HEK293 (cell line): ENCODE measurements at regions not wholly inside any gene's neighbourhood (a gene's known extent, or its start where the extent isn't known, plus 50 kb on each side); places are given as distances from the start of the nearest gene placed in this dataset.

Experiments
- CTCF ChIA-PET: fragments of 350-600 bp; formaldehyde crosslinking; extraction: SDS; loops from one replicate; lab custom pipeline; 2021; ENCODE audit warnings: antibody characterized with exemption; lab: Yijun Ruan, JAX
- POLR2A ChIA-PET: fragments of 300-600 bp; formaldehyde crosslinking; extraction: SDS; loops from one replicate; lab custom pipeline; 2020; ENCODE audit warnings: antibody characterized with exemption, inconsistent platforms; lab: Yijun Ruan, JAX
- H3K27ac ChIP-seq: fragments of 200-500 bp; sonication (Bioruptor generic); 2 replicates; pipeline ENCODE4 v1.5.1; 2014; ENCODE audit warnings: low read depth, low read length, control low read depth, inconsistent platforms; ENCODE audit errors: extremely low read depth
- H3K36me3 ChIP-seq, 2 experiments: fragments of 200-500 bp in 1 of 2; sonication (Bioruptor generic) in 1 of 2; 1 replicate in 1 of 2; 2 replicates in 1 of 2; pipeline ENCODE4 v1.5.1; 2014 to 2017; ENCODE audit warnings: inconsistent platforms in 2 of 2, low read length in 2 of 2; ENCODE audit not compliant: control insufficient read depth in 2 of 2, insufficient read depth in 1 of 2
- H3K4me1 ChIP-seq: fragments of 200-500 bp; sonication (Bioruptor generic); 2 replicates; pipeline ENCODE4 v1.5.1; 2014; ENCODE audit warnings: mild to moderate bottlenecking, low read length, inconsistent platforms; ENCODE audit not compliant: control insufficient read depth, insufficient read depth
- H3K4me3 ChIP-seq: 2 replicates; pipeline ENCODE4 v1.5.1; 2011; ENCODE audit warnings: low read depth, mild to moderate bottlenecking, control low read depth, low read length, moderate library complexity
- H3K9me3 ChIP-seq: fragments of 200-500 bp; sonication (Bioruptor generic); 2 replicates; pipeline ENCODE4 v1.5.1; 2014; ENCODE audit warnings: low read depth, low read length, inconsistent platforms; ENCODE audit not compliant: control insufficient read depth, insufficient read depth
- KLF17 ChIP-seq: fragments of 450-650 bp; formaldehyde crosslinking; IDR thresholded peaks from 2 replicates; pipeline ENCODE4 v1.5.1; 2016; ENCODE audit warnings: missing biosample characterization, missing genetic modification characterization
- MZF1 ChIP-seq: fragments of 450-650 bp; formaldehyde crosslinking; IDR thresholded peaks from 2 replicates; pipeline ENCODE4 v1.5.1; 2017; ENCODE audit warnings: missing biosample characterization, missing genetic modification characterization, borderline replicate concordance
- SETDB1 ChIP-seq: IDR thresholded peaks from one replicate; pipeline ENCODE4 v1.6.1; 2017; ENCODE audit warnings: mild to moderate bottlenecking, low read length, moderate library complexity, mixed read lengths; ENCODE audit not compliant: insufficient read length
- WT1 ChIP-seq: fragments of 450-650 bp; formaldehyde crosslinking; IDR thresholded peaks from 2 replicates; pipeline ENCODE4 v1.5.1; 2016; ENCODE audit warnings: missing biosample characterization, missing genetic modification characterization
- ZBTB20 ChIP-seq: fragments of 450-650 bp; formaldehyde crosslinking; IDR thresholded peaks from 2 replicates; pipeline ENCODE4 v1.5.1; 2016; ENCODE audit warnings: missing biosample characterization, missing genetic modification characterization
- ZBTB44 ChIP-seq: fragments of 450-650 bp; IDR thresholded peaks from 2 replicates; pipeline ENCODE4 v1.5.1; 2018; ENCODE audit warnings: missing biosample characterization, mild to moderate bottlenecking, missing genetic modification characterization
- ZFP3 ChIP-seq: fragments of 450-650 bp; formaldehyde crosslinking; IDR thresholded peaks from 2 replicates; pipeline ENCODE4 v1.5.1; 2016; ENCODE audit warnings: low read depth, missing biosample characterization, missing genetic modification characterization
- ZFP41 ChIP-seq: fragments of 450-650 bp; formaldehyde crosslinking; IDR thresholded peaks from 2 replicates; pipeline ENCODE4 v1.5.1; 2016; ENCODE audit warnings: missing biosample characterization, missing genetic modification characterization, borderline replicate concordance
- ZNF155 ChIP-seq: fragments of 450-650 bp; formaldehyde crosslinking; IDR thresholded peaks from 2 replicates; pipeline ENCODE4 v1.5.1; 2016; ENCODE audit warnings: missing biosample characterization, missing genetic modification characterization
- ZNF174 ChIP-seq: fragments of 450-650 bp; formaldehyde crosslinking; IDR thresholded peaks from 2 replicates; pipeline ENCODE4 v1.5.0; 2017; ENCODE audit warnings: missing biosample characterization, mild to moderate bottlenecking, missing genetic modification characterization
- ZNF184 ChIP-seq: fragments of 450-650 bp; IDR thresholded peaks from 2 replicates; pipeline ENCODE4 v1.5.1; 2018; ENCODE audit warnings: missing biosample characterization, mild to moderate bottlenecking, missing genetic modification characterization
- ZNF214 ChIP-seq: fragments of 450-650 bp; formaldehyde crosslinking; IDR thresholded peaks from 2 replicates; pipeline ENCODE4 v1.5.1; 2017; ENCODE audit warnings: missing biosample characterization, mild to moderate bottlenecking, missing genetic modification characterization, borderline replicate concordance
- ZNF24 ChIP-seq: fragments of 450-650 bp; formaldehyde crosslinking; IDR thresholded peaks from 2 replicates; pipeline ENCODE4 v1.5.1; 2016; ENCODE audit warnings: missing biosample characterization, missing genetic modification characterization
- ZNF274 ChIP-seq, 2 experiments: fragments of 200-500 bp in 1 of 2; fragments of 450-650 bp in 1 of 2; sonication (Bioruptor generic) in 1 of 2; formaldehyde crosslinking in 1 of 2; IDR thresholded peaks; 2 replicates each; pipeline versions ENCODE4 v1.5.1 to v1.6.1; 2014 to 2016; ENCODE audit warnings: borderline replicate concordance in 1 of 2, inconsistent platforms in 1 of 2, low read length in 1 of 2, missing biosample characterization in 1 of 2, missing genetic modification characterization in 1 of 2
- ZNF280D ChIP-seq: fragments of 450-650 bp; formaldehyde crosslinking; IDR thresholded peaks from 2 replicates; pipeline ENCODE4 v1.5.1; 2016; ENCODE audit warnings: missing biosample characterization, missing genetic modification characterization
- ZNF341 ChIP-seq: fragments of 450-650 bp; formaldehyde crosslinking; IDR thresholded peaks from 2 replicates; pipeline ENCODE4; 2016; ENCODE audit warnings: low read depth, missing biosample characterization, missing genetic modification characterization
- ZNF362 ChIP-seq: fragments of 450-650 bp; formaldehyde crosslinking; IDR thresholded peaks from 2 replicates; pipeline ENCODE4 v1.5.1; 2016; ENCODE audit warnings: missing biosample characterization, missing genetic modification characterization
- ZNF48 ChIP-seq: fragments of 450-650 bp; formaldehyde crosslinking; IDR thresholded peaks from 2 replicates; pipeline ENCODE4 v1.5.1; 2016; ENCODE audit warnings: missing biosample characterization, missing genetic modification characterization
- ZNF513 ChIP-seq: fragments of 450-650 bp; IDR thresholded peaks from 2 replicates; pipeline ENCODE4 v1.5.1; 2018; ENCODE audit warnings: missing biosample characterization, missing genetic modification characterization
- ZNF610 ChIP-seq: fragments of 450-650 bp; formaldehyde crosslinking; IDR thresholded peaks from 2 replicates; pipeline ENCODE4 v1.5.1; 2016; ENCODE audit warnings: missing biosample characterization, missing genetic modification characterization, borderline replicate concordance
- ZNF624 ChIP-seq: fragments of 450-650 bp; formaldehyde crosslinking; IDR thresholded peaks from 2 replicates; pipeline ENCODE4 v1.5.1; 2017; ENCODE audit warnings: missing biosample characterization, missing genetic modification characterization
- ZNF658 ChIP-seq: fragments of 450-650 bp; formaldehyde crosslinking; IDR thresholded peaks from 2 replicates; pipeline ENCODE4; 2016; ENCODE audit warnings: missing biosample characterization, missing genetic modification characterization
- ZNF670 ChIP-seq: fragments of 450-650 bp; formaldehyde crosslinking; IDR thresholded peaks from 2 replicates; pipeline ENCODE4 v1.5.1; 2016; ENCODE audit warnings: missing biosample characterization, missing genetic modification characterization, low read depth
- ZNF677 ChIP-seq: fragments of 450-650 bp; IDR thresholded peaks from 2 replicates; pipeline ENCODE4 v1.5.0; 2018; ENCODE audit warnings: missing biosample characterization, mild to moderate bottlenecking, missing genetic modification characterization, moderate library complexity
- ZNF707 ChIP-seq: fragments of 450-650 bp; formaldehyde crosslinking; IDR thresholded peaks from 2 replicates; pipeline ENCODE4 v1.5.1; 2016; ENCODE audit warnings: missing biosample characterization, missing genetic modification characterization
- ZSCAN23 ChIP-seq: fragments of 450-650 bp; formaldehyde crosslinking; IDR thresholded peaks from 2 replicates; pipeline ENCODE4 v1.5.1; 2016; ENCODE audit warnings: missing biosample characterization, missing genetic modification characterization
- ZSCAN30 ChIP-seq: fragments of 450-650 bp; IDR thresholded peaks from 2 replicates; pipeline ENCODE4 v1.5.1; 2018; ENCODE audit warnings: missing biosample characterization, mild to moderate bottlenecking, missing genetic modification characterization, moderate library complexity

- ChIA-PET CTCF (interaction anchor here (0.6 kb wide), 1 partner anchor 9 kb away, joined by 4 read pairs; no protein-coding TSS in a partner anchor), POLR2A (no interaction called here)
- no peaks in the 10 kb centered on the region for H3K36me3 ChIP-seq
- no peaks in the 10 kb centered on the region for H3K4me1 ChIP-seq
- H3K27ac ChIP-seq, result no peak overlapping the region
- no peak for TF ChIP-seq ZNF48
- no peak for TF ChIP-seq ZNF274 (IDR thresholded peaks at IDR 0.05; ENCODE audit: low read length)
- TF ChIP-seq ZNF274 (tag by site-specific recombination; IDR thresholded peaks at IDR 0.05; ENCODE audit: borderline replicate concordance), result no peak
- no peak for TF ChIP-seq ZNF362 (tag by site-specific recombination)
- no peak for TF ChIP-seq ZNF184 (tag by site-specific recombination)
- TF ChIP-seq ZNF24 (tag by site-specific recombination), result no peak
- no peak for TF ChIP-seq ZBTB44
- TF ChIP-seq KLF17 (tag by site-specific recombination), result no peak
- TF ChIP-seq ZBTB20, result no peak
- TF ChIP-seq ZNF341 (tag by site-specific recombination), result no peak
- no peak for TF ChIP-seq ZSCAN23 (tag by site-specific recombination)
- TF ChIP-seq ZNF174 (tag by site-specific recombination), result no peak
- no peak for TF ChIP-seq ZFP41 (tag by site-specific recombination)
- TF ChIP-seq ZNF670, result no peak
- TF ChIP-seq ZNF155 (tag by site-specific recombination), result no peak
- no peak for TF ChIP-seq ZNF214 (tag by site-specific recombination)
- no peak for TF ChIP-seq ZNF513 (tag by site-specific recombination)
- TF ChIP-seq ZFP3 (tag by site-specific recombination), result no peak
- no peak for TF ChIP-seq ZNF677
- TF ChIP-seq, all 188 proteins: peak for 0
- Histone ChIP-seq H3K9me3 (no peaks in the 10 kb centered on the region), H3K4me3 (no peak overlapping the region)
Observed at GRCh38 chr6:149200282-149200945, 117.1 kb upstream of the TAB2 start.

- no peak overlapping the region for H3K4me3 ChIP-seq
- CTCF ChIA-PET, result interaction anchor here (0.7 kb wide), 1 partner anchor 480 kb away, joined by 3 read pairs; no protein-coding TSS in a partner anchor
- no peaks in the 10 kb centered on the region for H3K36me3 ChIP-seq
- no peaks in the 10 kb centered on the region for H3K9me3 ChIP-seq
- H3K4me1 ChIP-seq, result no peaks in the 10 kb centered on the region
- POLR2A ChIA-PET, result no interaction called here
- H3K27ac ChIP-seq, result no peak overlapping the region
- TF ChIP-seq WT1 (tag by site-specific recombination), result no peak
- no peak for TF ChIP-seq ZSCAN30 (tag by site-specific recombination)
- no peak for TF ChIP-seq SETDB1
- TF ChIP-seq ZNF707 (tag by site-specific recombination), result no peak
- TF ChIP-seq ZNF280D (tag by site-specific recombination), result no peak
- TF ChIP-seq ZNF610 (tag by site-specific recombination), result no peak
- TF ChIP-seq MZF1 (tag by site-specific recombination), result no peak
- TF ChIP-seq ZNF624, result no peak
- no peak for TF ChIP-seq ZNF658 (tag by site-specific recombination)
- no peak for TF ChIP-seq ZBTB20
Observed at GRCh38 chr6:149201068-149201655, 116.3 kb upstream of the TAB2 start.
